ENCODE measurements at regions not wholly inside any gene's neighbourhood (a gene's known extent, or its start where the extent isn't known, plus 50 kb on each side); places are given as distances from the start of the nearest gene placed in this dataset.

DNA sequence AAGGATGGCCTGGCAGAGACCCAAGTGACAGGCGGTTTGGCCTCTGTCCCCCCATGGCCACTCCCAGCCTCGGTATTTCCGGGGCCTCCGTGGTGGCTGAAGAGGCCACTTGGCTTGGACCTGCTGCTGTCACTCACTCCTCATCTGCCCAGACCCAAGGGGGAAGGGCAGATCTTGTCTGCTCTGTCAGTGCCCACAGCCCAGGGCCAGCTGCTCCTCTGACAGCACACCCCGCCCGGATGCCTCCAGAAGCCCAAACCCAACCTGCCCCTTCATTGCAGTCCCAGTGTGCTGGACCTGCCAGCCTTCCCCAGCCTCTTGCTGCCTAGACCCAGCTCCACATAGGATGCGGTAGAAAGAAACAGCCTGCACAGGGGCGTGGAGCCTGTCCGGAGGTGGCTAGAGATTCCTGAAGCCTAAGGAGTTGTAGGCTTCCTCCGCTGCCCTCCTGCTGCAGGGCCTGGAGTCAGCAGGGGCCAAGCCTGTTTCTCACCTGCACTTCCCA lies 52.0 kb downstream of the MAGEF1 start:
- intact Hi-C loops (cut with DNase I) = no loop called here
- no peak for DNase-seq
- Histone ChIP-seq H3K27ac (no peak overlapping the region), H3K4me1 (no peaks in the 10 kb centered on the region), H3K27me3 (no peaks in the 10 kb centered on the region), H3K9me3 (no peaks in the 10 kb centered on the region), H3K36me3 (no peaks in the 10 kb centered on the region), H3K4me3 (no peak overlapping the region)
- TF ChIP-seq, protein P1, sequence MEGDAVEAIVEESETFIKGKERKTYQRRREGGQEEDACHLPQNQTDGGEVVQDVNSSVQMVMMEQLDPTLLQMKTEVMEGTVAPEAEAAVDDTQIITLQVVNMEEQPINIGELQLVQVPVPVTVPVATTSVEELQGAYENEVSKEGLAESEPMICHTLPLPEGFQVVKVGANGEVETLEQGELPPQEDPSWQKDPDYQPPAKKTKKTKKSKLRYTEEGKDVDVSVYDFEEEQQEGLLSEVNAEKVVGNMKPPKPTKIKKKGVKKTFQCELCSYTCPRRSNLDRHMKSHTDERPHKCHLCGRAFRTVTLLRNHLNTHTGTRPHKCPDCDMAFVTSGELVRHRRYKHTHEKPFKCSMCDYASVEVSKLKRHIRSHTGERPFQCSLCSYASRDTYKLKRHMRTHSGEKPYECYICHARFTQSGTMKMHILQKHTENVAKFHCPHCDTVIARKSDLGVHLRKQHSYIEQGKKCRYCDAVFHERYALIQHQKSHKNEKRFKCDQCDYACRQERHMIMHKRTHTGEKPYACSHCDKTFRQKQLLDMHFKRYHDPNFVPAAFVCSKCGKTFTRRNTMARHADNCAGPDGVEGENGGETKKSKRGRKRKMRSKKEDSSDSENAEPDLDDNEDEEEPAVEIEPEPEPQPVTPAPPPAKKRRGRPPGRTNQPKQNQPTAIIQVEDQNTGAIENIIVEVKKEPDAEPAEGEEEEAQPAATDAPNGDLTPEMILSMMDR (IDR thresholded peaks at IDR 0.05) = no peak
- peak; percentile 11 for ATAC-seq

DNA sequence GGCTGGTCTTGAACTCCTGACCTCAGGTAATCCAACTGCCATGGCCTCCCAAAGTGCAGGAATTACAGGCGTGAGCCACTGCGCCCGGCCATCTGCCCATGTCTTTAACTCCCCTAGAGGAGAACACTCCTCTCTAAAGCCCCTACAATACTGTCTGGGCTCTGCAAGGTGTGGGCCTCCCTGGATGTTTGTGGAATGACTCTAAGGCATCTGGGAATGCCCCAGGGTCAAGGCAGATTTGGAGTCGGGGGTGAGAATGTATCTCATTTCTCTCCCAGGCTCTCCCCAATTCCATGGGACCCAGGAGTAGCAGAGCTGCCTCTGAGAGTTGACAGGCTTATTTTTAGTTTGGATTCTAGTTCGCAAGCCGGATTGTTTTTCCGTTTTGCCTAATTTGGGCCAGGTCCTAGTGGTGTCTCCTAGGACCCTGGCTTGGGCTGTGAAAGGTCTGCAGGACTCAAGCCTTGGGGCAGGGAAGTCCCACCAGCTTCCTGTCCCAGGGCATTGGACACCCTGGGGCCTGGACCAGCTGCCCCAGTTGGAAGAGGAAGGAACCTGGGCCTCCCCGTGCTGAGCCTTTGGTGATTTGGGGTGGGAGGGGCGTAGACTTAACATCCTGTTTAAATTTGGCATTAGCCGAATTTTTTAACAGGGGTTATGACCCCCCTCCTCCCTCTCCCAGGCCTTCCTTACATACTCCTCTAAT lies 53.5 kb downstream of the MAGEF1 start:
- H3K4me3 ChIP-seq = no peak overlapping the region
- no peaks in the 10 kb centered on the region for H3K36me3 ChIP-seq
- H3K27me3 ChIP-seq = no peaks in the 10 kb centered on the region
- H3K4me1 ChIP-seq = no peaks in the 10 kb centered on the region
- H3K9me3 ChIP-seq = no peaks in the 10 kb centered on the region
- ATAC-seq (no peak), DNase-seq (no peak)
- TF ChIP-seq, protein P1 (IDR thresholded peaks at IDR 0.05) = no peak
- H3K27ac ChIP-seq = no peak overlapping the region
- intact Hi-C loops (cut with DNase I) = no loop called here

DNA sequence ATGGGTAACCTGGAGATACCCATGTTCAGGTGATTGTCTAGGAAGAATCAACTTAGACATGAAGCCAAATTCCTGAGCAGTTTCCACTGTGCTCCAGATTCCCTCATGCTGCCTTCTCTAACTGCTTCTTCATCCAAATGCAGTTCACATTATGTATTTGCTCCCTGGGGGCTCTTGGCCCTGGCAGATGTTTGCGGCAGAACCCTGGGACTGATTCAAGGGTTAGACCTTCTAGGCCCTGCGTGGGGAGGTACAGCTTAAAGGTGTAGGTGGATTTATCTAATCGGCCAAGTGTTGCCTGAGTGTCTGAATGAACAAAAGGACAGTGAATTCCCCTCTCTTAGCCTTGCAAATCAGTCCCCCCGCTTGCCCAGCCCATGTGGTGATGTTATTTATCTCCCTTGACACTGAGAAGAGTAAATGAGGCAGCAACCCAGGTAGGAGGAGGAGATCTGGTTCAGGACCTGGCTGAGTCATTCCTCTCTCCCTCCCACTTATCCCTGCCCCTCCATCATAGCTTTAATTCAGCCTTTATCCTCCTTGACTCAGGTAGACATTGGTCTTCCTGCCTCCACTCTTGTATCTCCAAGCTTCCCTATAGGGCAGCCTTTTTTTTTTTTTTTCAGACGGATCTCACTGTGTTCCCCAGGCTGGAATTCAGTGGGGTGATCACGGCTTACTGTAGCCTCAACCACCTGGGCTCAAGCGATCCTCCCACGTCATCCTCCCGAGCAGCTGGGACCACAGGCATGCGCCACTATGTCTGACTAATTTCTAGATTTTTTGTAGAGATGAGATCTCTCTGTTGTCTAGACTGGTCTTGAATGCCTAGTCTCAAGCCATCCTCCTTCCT lies 54.8 kb downstream of the MAGEF1 start:
- no peak overlapping the region for H3K4me3 ChIP-seq
- H3K27me3 ChIP-seq = no peaks in the 10 kb centered on the region
- H3K9me3 ChIP-seq = no peaks in the 10 kb centered on the region
- TF ChIP-seq, protein P1 (IDR thresholded peaks at IDR 0.05) = no peak
- no peaks in the 10 kb centered on the region for H3K36me3 ChIP-seq
- ATAC-seq = no peak
- no peaks in the 10 kb centered on the region for H3K4me1 ChIP-seq
- no peak for DNase-seq
- intact Hi-C loops (cut with DNase I) = no loop called here
- H3K27ac ChIP-seq = no peak overlapping the region

DNA sequence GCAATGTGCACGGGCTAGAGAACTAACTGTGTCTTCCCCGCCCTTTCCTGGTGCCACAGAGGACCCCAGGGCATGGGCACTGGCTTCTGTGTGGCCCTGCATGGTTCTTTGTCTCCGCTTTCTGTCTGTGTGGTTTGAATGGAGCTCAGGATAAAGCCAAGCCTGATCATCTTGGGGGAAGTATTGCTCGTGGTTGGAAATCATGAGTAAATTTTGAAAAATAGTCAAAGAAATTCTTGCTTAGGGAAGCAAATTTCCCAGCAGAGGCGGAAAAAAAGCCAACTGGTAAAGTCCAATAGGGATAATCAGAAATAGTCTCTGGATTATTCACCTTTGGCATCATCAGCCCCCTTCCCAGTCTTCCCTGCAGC lies 55.4 kb downstream of the MAGEF1 start:
- DNase-seq = no peak
- H3K4me3 ChIP-seq = no peak overlapping the region
- no peaks in the 10 kb centered on the region for H3K36me3 ChIP-seq
- ATAC-seq = no peak
- intact Hi-C loops (cut with DNase I) = no loop called here
- H3K27ac ChIP-seq = no peak overlapping the region
- H3K4me1 ChIP-seq = no peaks in the 10 kb centered on the region
- no peaks in the 10 kb centered on the region for H3K27me3 ChIP-seq
- TF ChIP-seq, protein P1 (IDR thresholded peaks at IDR 0.05) = no peak
- H3K9me3 ChIP-seq = no peaks in the 10 kb centered on the region

DNA sequence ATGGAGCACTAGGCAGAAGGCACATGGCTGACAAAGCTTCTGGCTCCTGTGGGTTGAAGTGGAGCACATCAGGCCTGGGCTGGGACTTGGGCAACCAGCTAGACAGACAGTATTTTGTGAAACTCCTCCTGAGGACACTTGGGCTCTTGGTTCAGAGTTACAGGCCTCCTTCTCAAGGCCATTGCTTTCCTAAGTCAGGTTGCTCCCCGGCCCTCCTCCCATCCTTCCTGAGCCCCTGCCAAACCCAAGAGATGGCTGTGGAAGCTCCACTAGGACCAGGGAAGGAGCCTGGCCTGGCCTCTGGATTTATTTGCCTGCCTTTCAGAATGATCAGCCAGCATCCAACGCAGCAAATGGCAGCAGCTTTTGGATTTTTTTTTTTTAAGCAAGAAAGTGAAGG lies 56.3 kb downstream of the MAGEF1 start:
- H3K36me3 ChIP-seq = no peaks in the 10 kb centered on the region
- H3K27ac ChIP-seq = no peak overlapping the region
- H3K27me3 ChIP-seq = no peaks in the 10 kb centered on the region
- ATAC-seq (no peak), DNase-seq (no peak)
- H3K4me3 ChIP-seq = no peak overlapping the region
- TF ChIP-seq, protein P1 (IDR thresholded peaks at IDR 0.05) = no peak
- H3K9me3 ChIP-seq = no peaks in the 10 kb centered on the region
- intact Hi-C loops (cut with DNase I) = no loop called here
- no peaks in the 10 kb centered on the region for H3K4me1 ChIP-seq
